Fibroblast of lung (primary cell): ENCODE measurements at regions not wholly inside any gene's neighbourhood (a gene's known extent, or its start where the extent isn't known, plus 50 kb on each side); places are given as distances from the start of the nearest gene placed in this dataset.

Experiments
- EZH2 ChIP-seq: IDR thresholded peaks from 2 replicates; pipeline ENCODE4 v1.5.1; 2012; ENCODE audit warnings: low read length, control low read depth, mild to moderate bottlenecking; ENCODE audit errors: missing control alignments
- TF ChIP-seq, protein P1 (sequence below), 2 donors: IDR thresholded peaks in 1 of 2; conservative IDR thresholded peaks in 1 of 2; 1 replicate in 1 of 2; 2 replicates in 1 of 2; pipeline ENCODE4 v1.5.1; 2011 to 2012; ENCODE audit warnings: low read length in 2 of 2, control low read depth in 1 of 2, inconsistent platforms in 1 of 2, low read depth in 1 of 2, mild to moderate bottlenecking in 1 of 2

DNA sequence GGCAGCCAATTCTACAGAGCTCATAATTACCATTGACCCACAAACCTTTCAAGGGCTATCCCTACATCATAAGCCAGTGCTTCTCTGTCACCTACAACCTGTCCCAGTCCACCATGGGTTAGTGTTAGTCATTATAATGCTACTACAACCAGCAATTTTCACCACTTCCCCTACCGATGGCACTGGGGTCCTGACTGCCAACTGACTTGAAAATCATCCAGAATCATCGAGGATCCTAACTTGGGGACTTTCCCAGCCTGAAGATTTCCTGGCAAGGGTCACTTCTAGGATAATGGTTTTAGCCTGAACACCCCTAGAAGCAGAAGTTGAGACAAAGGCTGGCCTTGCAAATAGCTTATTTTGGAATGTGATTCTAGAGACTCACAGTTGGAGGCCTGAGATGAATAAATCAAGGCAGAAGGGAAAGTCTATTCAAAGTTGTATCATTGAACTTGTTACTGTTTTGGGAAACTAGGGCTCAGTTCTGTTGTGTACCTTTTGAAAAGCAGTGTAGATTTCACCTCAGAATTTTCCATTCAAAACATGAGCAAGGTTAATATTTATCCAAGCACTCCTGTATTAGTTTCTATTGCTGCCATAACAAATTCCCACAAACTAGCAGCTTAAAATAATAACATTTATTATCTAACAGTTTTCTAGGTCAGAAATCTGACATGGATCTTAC lies 633.0 kb downstream of the LRRC70 start:
- TF ChIP-seq, protein P1, sequence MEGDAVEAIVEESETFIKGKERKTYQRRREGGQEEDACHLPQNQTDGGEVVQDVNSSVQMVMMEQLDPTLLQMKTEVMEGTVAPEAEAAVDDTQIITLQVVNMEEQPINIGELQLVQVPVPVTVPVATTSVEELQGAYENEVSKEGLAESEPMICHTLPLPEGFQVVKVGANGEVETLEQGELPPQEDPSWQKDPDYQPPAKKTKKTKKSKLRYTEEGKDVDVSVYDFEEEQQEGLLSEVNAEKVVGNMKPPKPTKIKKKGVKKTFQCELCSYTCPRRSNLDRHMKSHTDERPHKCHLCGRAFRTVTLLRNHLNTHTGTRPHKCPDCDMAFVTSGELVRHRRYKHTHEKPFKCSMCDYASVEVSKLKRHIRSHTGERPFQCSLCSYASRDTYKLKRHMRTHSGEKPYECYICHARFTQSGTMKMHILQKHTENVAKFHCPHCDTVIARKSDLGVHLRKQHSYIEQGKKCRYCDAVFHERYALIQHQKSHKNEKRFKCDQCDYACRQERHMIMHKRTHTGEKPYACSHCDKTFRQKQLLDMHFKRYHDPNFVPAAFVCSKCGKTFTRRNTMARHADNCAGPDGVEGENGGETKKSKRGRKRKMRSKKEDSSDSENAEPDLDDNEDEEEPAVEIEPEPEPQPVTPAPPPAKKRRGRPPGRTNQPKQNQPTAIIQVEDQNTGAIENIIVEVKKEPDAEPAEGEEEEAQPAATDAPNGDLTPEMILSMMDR (conservative IDR thresholded peaks at IDR 0.05 in 1 of 2, IDR thresholded peaks at IDR 0.05 in 1 of 2; ENCODE audit: low read depth in 1 of 2, low read length in 2 of 2), result no peak
- TF ChIP-seq EZH2, result no peak
